ENCODE measurements at regions not wholly inside any gene's neighbourhood (a gene's known extent, or its start where the extent isn't known, plus 50 kb on each side); places are given as distances from the start of the nearest gene placed in this dataset.

GRCh38 chr6:74657931-74658330 lies 547.9 kb downstream of the COL12A1 start:
- Histone ChIP-seq H3K4me1 (no peaks in the 10 kb centered on the region), H3K4me3 (no peak overlapping the region), H3K9me3 (no peaks in the 10 kb centered on the region), H3K27me3 (no peaks in the 10 kb centered on the region), H3K36me3 (no peaks in the 10 kb centered on the region), H3K27ac (no peak overlapping the region)
- no peak for DNase-seq (ENCODE audit: low spot score)
- TF ChIP-seq CTCF (IDR thresholded peaks at IDR 0.05): no peak

- TF ChIP-seq CTCF (IDR thresholded peaks at IDR 0.05): no peak
- H3K27ac ChIP-seq: no peak overlapping the region
- no peaks in the 10 kb centered on the region for H3K27me3 ChIP-seq
- DNase-seq (ENCODE audit: low spot score): no peak
- no peaks in the 10 kb centered on the region for H3K4me1 ChIP-seq
- no peaks in the 10 kb centered on the region for H3K36me3 ChIP-seq
- H3K4me3 ChIP-seq: no peak overlapping the region
- no peaks in the 10 kb centered on the region for H3K9me3 ChIP-seq
These were observed 548.8 kb downstream of the COL12A1 start for GRCh38 chr6:74657011-74657410.

GRCh38 chr6:74656453-74656852 lies 549.4 kb downstream of the COL12A1 start:
- no peak for DNase-seq (ENCODE audit: low spot score)
- Histone ChIP-seq H3K4me3 (no peak overlapping the region), H3K9me3 (no peaks in the 10 kb centered on the region), H3K4me1 (no peaks in the 10 kb centered on the region), H3K36me3 (no peaks in the 10 kb centered on the region), H3K27me3 (no peaks in the 10 kb centered on the region), H3K27ac (no peak overlapping the region)
- TF ChIP-seq CTCF (IDR thresholded peaks at IDR 0.05): no peak

- Histone ChIP-seq H3K4me1 (no peaks in the 10 kb centered on the region), H3K4me3 (no peak overlapping the region), H3K9me3 (no peaks in the 10 kb centered on the region), H3K27me3 (no peaks in the 10 kb centered on the region), H3K36me3 (no peaks in the 10 kb centered on the region), H3K27ac (no peak overlapping the region)
- no peak for TF ChIP-seq CTCF (IDR thresholded peaks at IDR 0.05)
- DNase-seq (ENCODE audit: low spot score): no peak
These were observed 551.6 kb downstream of the COL12A1 start for GRCh38 chr6:74654296-74654695.

- no peaks in the 10 kb centered on the region for H3K27me3 ChIP-seq
- no peaks in the 10 kb centered on the region for H3K36me3 ChIP-seq
- H3K27ac ChIP-seq: no peak overlapping the region
- H3K4me1 ChIP-seq: no peaks in the 10 kb centered on the region
- no peak overlapping the region for H3K4me3 ChIP-seq
- TF ChIP-seq CTCF (IDR thresholded peaks at IDR 0.05): no peak
- no peaks in the 10 kb centered on the region for H3K9me3 ChIP-seq
- no peak for DNase-seq (ENCODE audit: low spot score)
These were observed 553.7 kb downstream of the COL12A1 start for GRCh38 chr6:74651948-74652842.

GRCh38 chr6:74650668-74651067 lies 555.2 kb downstream of the COL12A1 start:
- DNase-seq (ENCODE audit: low spot score): no peak
- H3K9me3 ChIP-seq: no peaks in the 10 kb centered on the region
- TF ChIP-seq CTCF (IDR thresholded peaks at IDR 0.05): no peak
- H3K4me1 ChIP-seq: no peaks in the 10 kb centered on the region
- no peak overlapping the region for H3K27ac ChIP-seq
- no peaks in the 10 kb centered on the region for H3K27me3 ChIP-seq
- H3K36me3 ChIP-seq: no peaks in the 10 kb centered on the region
- no peak overlapping the region for H3K4me3 ChIP-seq
